CD4-positive, CD25-positive, alpha-beta regulatory T cell (primary cell): ENCODE measurements at regions not wholly inside any gene's neighbourhood (a gene's known extent, or its start where the extent isn't known, plus 50 kb on each side); places are given as distances from the start of the nearest gene placed in this dataset.
"Not testable (repeated sequence)": the region's sequence is repeated elsewhere in the genome, so short reads cannot be mapped to it uniquely, and the experiment has no call there.

Experiments used
- ATAC-seq, 2 donors: fragments of 150-1000 bp; cut with Tn5 transposase; one replicate each; pipeline ENCODE4 v1.10.0; 2021; ENCODE audit warnings: low read depth in 2 of 2, moderate number of reproducible peaks in 2 of 2, moderate library complexity in 1 of 2
- DNase-seq, 3 donors: peaks; one replicate each; pipeline versions ENCODE4 v3.0.0 to v3.0.0-alpha.2; 2012 to 2022; ENCODE audit warnings: mixed read lengths in 1 of 3
- H3K27ac ChIP-seq: one replicate; pipeline ENCODE4 v1.7.0; 2013; ENCODE audit warnings: mild to moderate bottlenecking, low read length; ENCODE audit not compliant: insufficient read depth, poor library complexity, severe bottlenecking
- H3K27me3 ChIP-seq: one replicate; pipeline ENCODE4 v1.7.0; 2013; ENCODE audit warnings: low read length; ENCODE audit not compliant: control insufficient read depth, insufficient read depth
- H3K36me3 ChIP-seq: one replicate; pipeline ENCODE4 v1.7.0; 2013; ENCODE audit warnings: mild to moderate bottlenecking, low read length, moderate library complexity; ENCODE audit not compliant: control insufficient read depth, insufficient read depth
- H3K4me1 ChIP-seq: 2 replicates; pipeline ENCODE4 v1.7.0; 2013; ENCODE audit warnings: mild to moderate bottlenecking, low read length; ENCODE audit not compliant: insufficient read depth, control insufficient read depth, poor library complexity, severe bottlenecking
- H3K4me3 ChIP-seq: one replicate; pipeline ENCODE4 v1.7.0; 2013; ENCODE audit warnings: low read depth, mild to moderate bottlenecking, low read length, moderate library complexity
- H3K9me3 ChIP-seq, 2 experiments: 1 replicate in 1 of 2; 2 replicates in 1 of 2; pipeline ENCODE4 v1.7.0; 2013; ENCODE audit warnings: low read length in 2 of 2, mild to moderate bottlenecking in 1 of 2, moderate library complexity in 1 of 2; ENCODE audit not compliant: control insufficient read depth in 2 of 2
- H3K27ac Mint-ChIP-seq, 3 donors: one replicate each; pipeline ENCODE4 v1.8.0; 2020 to 2022; ENCODE audit warnings: mild to moderate bottlenecking in 3 of 3, mixed read lengths in 3 of 3, moderate library complexity in 2 of 3
- H3K27me3 Mint-ChIP-seq: one replicate; pipeline ENCODE4 v1.8.0; 2022; ENCODE audit warnings: mild to moderate bottlenecking, mixed read lengths
- H3K36me3 Mint-ChIP-seq: one replicate; pipeline ENCODE4 v1.8.0; 2020; ENCODE audit warnings: mixed read lengths
- H3K4me1 Mint-ChIP-seq, 4 donors: one replicate each; pipeline ENCODE4 v1.8.0; 2020 to 2022; ENCODE audit warnings: mixed read lengths in 4 of 4, mild to moderate bottlenecking in 1 of 4
- H3K4me3 Mint-ChIP-seq, 4 donors: one replicate each; pipeline ENCODE4 v1.8.0; 2020 to 2022; ENCODE audit warnings: mild to moderate bottlenecking in 4 of 4, mixed read lengths in 4 of 4, moderate library complexity in 3 of 4
- H3K9me3 Mint-ChIP-seq, 7 donors: one replicate each; pipeline ENCODE4 v1.8.0; 2020 to 2022; ENCODE audit warnings: mixed read lengths in 7 of 7, mild to moderate bottlenecking in 3 of 7, moderate library complexity in 2 of 7

DNA sequence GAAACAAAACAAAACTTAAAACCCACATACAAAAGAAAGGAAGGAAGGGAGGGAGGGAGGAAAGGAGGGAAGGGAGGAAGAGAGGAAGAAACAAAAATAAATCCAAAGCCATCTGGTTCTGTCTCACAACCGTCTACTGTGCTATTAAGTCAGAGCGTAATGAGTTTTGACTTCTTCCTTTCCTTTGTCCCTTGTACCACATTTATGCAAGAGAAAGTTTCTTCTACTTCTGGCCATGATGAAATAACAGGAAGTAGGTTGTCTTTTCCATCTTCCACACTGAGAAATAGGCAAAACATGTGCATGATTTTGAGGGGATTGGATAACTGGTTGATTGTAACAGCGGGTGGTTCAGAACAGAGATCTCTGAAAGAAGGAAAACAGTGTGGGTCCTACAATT, 121.4 kb downstream of the CTAGE1 start:
- Mint-ChIP-seq H3K4me1 (no peaks in the 10 kb centered on the region), H3K9me3 (peaks cover 0 to 6% (median 0%) of the 10 kb centered on the region in 7 donors), H3K4me3 (no peak overlapping the region), H3K27ac (no peak overlapping the region), H3K27me3 (no peaks in the 10 kb centered on the region), H3K36me3 (no peaks in the 10 kb centered on the region)
- DNase-seq (no peak), ATAC-seq (no peak)
- Histone ChIP-seq H3K9me3 (no peaks in the 10 kb centered on the region), H3K36me3 (no peaks in the 10 kb centered on the region), H3K4me3 (no peak overlapping the region), H3K27me3 (no peaks in the 10 kb centered on the region), H3K27ac (no peak overlapping the region), H3K4me1 (no peaks in the 10 kb centered on the region)

DNA sequence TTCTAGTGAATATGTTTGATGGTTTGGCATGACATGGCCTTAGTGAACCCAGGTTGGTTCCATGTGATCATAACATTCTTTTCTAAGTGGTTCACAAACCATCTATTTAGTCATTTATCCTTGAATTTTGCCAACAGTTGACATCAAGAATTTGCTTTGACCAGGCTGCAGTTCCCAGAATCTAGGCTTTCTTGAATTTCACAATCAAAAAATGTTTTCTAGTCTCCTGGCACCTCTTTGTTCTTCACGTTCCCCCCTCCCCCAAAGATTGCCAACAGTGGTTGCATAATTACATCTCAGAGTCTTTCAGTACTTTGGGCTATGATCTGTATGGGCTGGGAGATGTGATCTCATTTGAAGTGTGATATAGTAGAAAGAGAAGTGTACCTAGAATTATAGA, 124.0 kb downstream of the GATA6 start:
- no peak overlapping the region for H3K27ac Mint-ChIP-seq
- Histone ChIP-seq H3K4me1 (no peaks in the 10 kb centered on the region), H3K27ac (no peak overlapping the region), H3K27me3 (no peaks in the 10 kb centered on the region), H3K9me3 (no peaks in the 10 kb centered on the region), H3K36me3 (no peaks in the 10 kb centered on the region), H3K4me3 (no peak overlapping the region)
- no peak for DNase-seq
- no peaks in the 10 kb centered on the region for H3K27me3 Mint-ChIP-seq
- no peak for ATAC-seq
- no peak overlapping the region for H3K4me3 Mint-ChIP-seq
- no peaks in the 10 kb centered on the region for H3K36me3 Mint-ChIP-seq
- H3K9me3 Mint-ChIP-seq, result peaks cover 0 to 2% (median 0%) of the 10 kb centered on the region in 7 donors
- H3K4me1 Mint-ChIP-seq, result no peaks in the 10 kb centered on the region

DNA sequence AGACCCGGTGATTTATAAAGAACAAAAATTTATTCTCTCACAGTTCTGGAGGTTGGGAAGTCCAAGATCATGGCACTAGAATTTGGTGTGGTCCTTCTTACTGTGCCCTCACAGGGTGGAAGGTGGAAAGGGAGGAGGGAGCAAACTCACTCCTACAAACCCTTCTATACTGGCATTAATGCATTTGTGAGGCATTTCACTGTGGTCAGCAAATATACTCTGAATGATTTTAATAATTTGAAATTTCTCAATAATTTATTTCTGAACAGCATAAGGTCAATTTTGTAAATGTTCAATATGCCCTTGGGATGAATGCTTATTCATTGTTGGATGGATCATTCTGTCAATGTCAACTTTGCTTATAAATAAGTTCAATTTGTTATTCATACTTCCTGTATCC, 120.6 kb downstream of the GATA6 start:
- Histone ChIP-seq H3K27me3 (no peaks in the 10 kb centered on the region), H3K9me3 (no peaks in the 10 kb centered on the region), H3K27ac (no peak overlapping the region), H3K36me3 (no peaks in the 10 kb centered on the region), H3K4me1 (no peaks in the 10 kb centered on the region), H3K4me3 (no peak overlapping the region)
- Mint-ChIP-seq H3K4me3 (no peak overlapping the region), H3K27me3 (no peaks in the 10 kb centered on the region), H3K27ac (no peak overlapping the region), H3K9me3 (peaks cover 0 to 2% (median 0%) of the 10 kb centered on the region in 7 donors), H3K36me3 (no peaks in the 10 kb centered on the region), H3K4me1 (peaks cover 0 to 5% (median 0%) of the 10 kb centered on the region in 4 donors)
- ATAC-seq (no peak), DNase-seq (no peak)

DNA sequence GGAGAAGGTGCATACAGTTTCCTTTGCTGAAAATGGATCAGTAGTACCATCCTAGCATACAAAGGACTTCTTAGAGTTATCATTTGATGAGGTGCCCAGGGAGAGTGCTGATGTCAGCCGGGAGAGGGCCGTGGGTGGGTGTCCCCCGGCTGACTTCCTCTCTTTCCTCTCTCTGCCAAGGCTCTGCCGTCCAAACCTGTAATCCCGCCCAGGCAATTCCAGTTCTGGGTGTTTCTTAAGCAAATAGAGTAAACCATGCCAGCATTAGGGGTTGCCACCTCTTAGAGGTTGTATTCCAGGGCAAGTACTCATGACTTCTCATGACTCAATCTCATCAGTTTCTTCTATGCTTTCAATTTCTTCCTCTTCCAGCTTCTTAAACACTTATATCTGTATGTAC, 117.2 kb downstream of the GATA6 start:
- Histone ChIP-seq H3K27me3 (no peaks in the 10 kb centered on the region), H3K36me3 (no peaks in the 10 kb centered on the region), H3K4me1 (no peaks in the 10 kb centered on the region), H3K9me3 (no peaks in the 10 kb centered on the region), H3K27ac (no peak overlapping the region), H3K4me3 (no peak overlapping the region)
- no peaks in the 10 kb centered on the region for H3K27me3 Mint-ChIP-seq
- DNase-seq (no peak), ATAC-seq (no peak)
- H3K4me1 Mint-ChIP-seq, result peaks cover 0 to 5% (median 0%) of the 10 kb centered on the region in 4 donors
- no peak overlapping the region for H3K27ac Mint-ChIP-seq
- H3K36me3 Mint-ChIP-seq, result no peaks in the 10 kb centered on the region
- no peak overlapping the region for H3K4me3 Mint-ChIP-seq
- peaks cover 0 to 2% (median 0%) of the 10 kb centered on the region in 7 donors for H3K9me3 Mint-ChIP-seq

DNA sequence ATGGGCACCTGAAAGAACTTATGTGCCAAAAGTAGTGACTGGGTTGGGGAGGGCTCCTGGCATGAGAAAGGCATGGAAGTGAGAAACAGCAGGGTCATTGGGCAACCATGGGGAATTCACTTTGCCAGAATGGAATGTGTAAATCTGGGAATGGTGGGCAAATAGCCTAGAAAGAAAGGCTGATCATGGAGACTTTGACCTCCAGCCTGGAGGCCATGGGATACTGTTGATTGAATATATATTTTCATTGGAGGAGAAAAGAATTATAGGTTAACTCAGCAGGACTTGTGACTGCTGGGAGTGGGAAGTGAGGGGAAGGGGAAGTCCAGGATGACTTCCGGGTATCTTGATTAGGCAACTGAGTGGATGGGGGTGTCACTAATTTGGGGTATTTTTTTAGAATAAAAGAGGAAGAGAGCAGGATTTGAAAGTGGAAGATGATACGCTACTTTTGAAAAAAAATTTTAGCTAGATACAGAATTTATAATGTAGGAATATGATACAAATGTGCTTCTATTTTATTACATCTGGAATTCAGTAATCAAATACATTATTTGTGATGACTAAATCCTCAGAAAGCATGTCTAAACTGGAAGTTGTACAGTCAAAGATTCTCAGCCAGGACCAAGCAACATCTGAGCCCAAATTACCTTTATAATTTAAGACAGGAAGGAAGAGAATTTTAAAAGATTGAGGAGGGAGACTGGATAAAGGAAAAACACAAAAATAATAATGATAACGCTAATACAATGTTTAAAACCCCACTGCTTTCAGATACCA, 116.2 kb downstream of the GATA6 start:
- no peaks in the 10 kb centered on the region for H3K36me3 ChIP-seq
- Mint-ChIP-seq H3K36me3 (no peaks in the 10 kb centered on the region), H3K27me3 (no peaks in the 10 kb centered on the region), H3K4me3 (no peak overlapping the region), H3K27ac (no peak overlapping the region), H3K4me1 (peaks cover 0 to 5% (median 0%) of the 10 kb centered on the region in 4 donors), H3K9me3 (peaks cover 0 to 4% (median 0%) of the 10 kb centered on the region in 7 donors)
- H3K27me3 ChIP-seq, result no peaks in the 10 kb centered on the region
- no peaks in the 10 kb centered on the region for H3K4me1 ChIP-seq
- no peaks in the 10 kb centered on the region for H3K9me3 ChIP-seq
- H3K27ac ChIP-seq, result no peak overlapping the region
- no peak for DNase-seq
- no peak overlapping the region for H3K4me3 ChIP-seq
- no peak for ATAC-seq

DNA sequence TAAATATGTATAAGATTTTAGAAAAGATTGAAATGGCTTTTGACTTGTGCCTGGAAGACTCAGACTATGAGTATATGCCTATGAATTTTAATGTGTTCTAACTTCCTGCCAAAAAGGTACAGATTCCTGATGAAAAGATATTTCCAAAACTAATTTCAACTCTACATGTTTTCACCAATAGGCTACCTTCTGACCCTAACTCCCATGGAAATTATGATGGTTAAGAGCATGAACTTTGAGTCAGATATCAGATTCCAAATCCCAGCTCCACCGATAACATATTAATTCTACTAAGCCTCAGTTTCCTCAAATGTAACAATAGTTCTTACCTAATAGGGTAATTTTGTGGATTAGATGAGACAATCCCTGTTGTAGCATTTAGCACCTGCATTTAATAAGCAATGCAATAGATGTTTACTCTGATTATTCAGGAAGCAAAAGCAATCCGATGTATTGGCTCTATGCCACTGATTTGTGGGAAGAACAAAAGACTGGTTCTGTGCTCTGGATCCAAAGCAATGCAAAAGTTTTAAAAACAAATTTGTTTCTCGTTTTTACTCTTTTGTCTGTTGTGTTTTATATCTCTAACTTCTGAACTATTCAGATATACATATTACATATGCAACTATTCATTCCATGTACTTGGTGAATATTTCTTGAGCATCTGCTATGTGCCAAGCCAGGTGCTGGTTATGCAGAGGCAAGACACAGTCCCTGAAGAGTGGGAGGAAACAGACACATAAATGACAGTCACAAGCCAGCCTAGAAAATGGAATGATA, 115.4 kb downstream of the GATA6 start:
- no peaks in the 10 kb centered on the region for H3K9me3 ChIP-seq
- no peaks in the 10 kb centered on the region for H3K4me1 ChIP-seq
- no peaks in the 10 kb centered on the region for H3K27me3 Mint-ChIP-seq
- H3K9me3 Mint-ChIP-seq, result peaks cover 0 to 3% (median 0%) of the 10 kb centered on the region in 7 donors
- DNase-seq (no peak), ATAC-seq (no peak)
- H3K27ac Mint-ChIP-seq, result no peak overlapping the region
- H3K36me3 ChIP-seq, result no peaks in the 10 kb centered on the region
- H3K27me3 ChIP-seq, result no peaks in the 10 kb centered on the region
- peaks cover 0 to 5% (median 0%) of the 10 kb centered on the region in 4 donors for H3K4me1 Mint-ChIP-seq
- H3K27ac ChIP-seq, result no peak overlapping the region
- H3K4me3 Mint-ChIP-seq, result no peak overlapping the region
- no peak overlapping the region for H3K4me3 ChIP-seq
- no peaks in the 10 kb centered on the region for H3K36me3 Mint-ChIP-seq

DNA sequence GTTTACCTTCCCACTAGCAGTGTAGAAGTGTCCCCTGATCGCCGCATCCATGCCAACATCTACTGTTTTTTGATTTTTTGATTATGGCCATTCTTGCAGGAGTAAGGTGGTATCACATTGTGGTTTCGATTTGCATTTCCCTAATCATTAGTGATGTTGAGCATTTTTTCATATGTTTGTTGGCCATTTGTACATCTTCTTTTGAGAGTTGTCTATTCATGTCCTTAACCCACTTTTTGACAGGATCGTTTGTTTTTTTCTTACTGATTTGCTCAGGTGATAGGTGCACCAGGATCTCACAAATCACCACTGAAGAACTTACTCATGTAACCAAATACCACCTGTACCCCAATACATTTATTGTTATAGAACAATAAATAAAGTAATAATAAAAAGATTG, 114.5 kb downstream of the GATA6 start:
- not testable (repeated sequence) for H3K27me3 ChIP-seq, H3K9me3 Mint-ChIP-seq, H3K27me3 Mint-ChIP-seq, H3K4me1 Mint-ChIP-seq, H3K4me3 Mint-ChIP-seq, H3K4me1 ChIP-seq, H3K4me3 ChIP-seq, H3K36me3 ChIP-seq, H3K36me3 Mint-ChIP-seq, H3K27ac ChIP-seq, DNase-seq, H3K9me3 ChIP-seq, ATAC-seq
- peak overlapping the region in 1 of 3 donors; percentile 17 for H3K27ac Mint-ChIP-seq
